Ishikawa (cell line): ENCODE measurements at regions not wholly inside any gene's neighbourhood (a gene's known extent, or its start where the extent isn't known, plus 50 kb on each side); places are given as distances from the start of the nearest gene placed in this dataset.

Source experiments
- CEBPB ChIP-seq: IDR thresholded peaks from 2 replicates; pipeline ENCODE4 v1.6.1; 2012
- CREB1 ChIP-seq: IDR thresholded peaks from 2 replicates; pipeline ENCODE4 v1.6.1; 2012; ENCODE audit warnings: low read depth
- EGR1 ChIP-seq: IDR thresholded peaks from 2 replicates; pipeline ENCODE4 v1.6.1; 2012
- EP300 ChIP-seq: IDR thresholded peaks from 2 replicates; pipeline ENCODE4 v1.6.1; 2012; ENCODE audit warnings: borderline replicate concordance
- FOXM1 ChIP-seq: IDR thresholded peaks from 2 replicates; pipeline ENCODE4 v1.6.1; 2012; ENCODE audit warnings: low read depth, borderline replicate concordance
- MAX ChIP-seq: IDR thresholded peaks from 2 replicates; pipeline ENCODE4 v1.6.1; 2012
- NFIC ChIP-seq: IDR thresholded peaks from 2 replicates; pipeline ENCODE4 v1.6.1; 2012
- RAD21 ChIP-seq: IDR thresholded peaks from 2 replicates; pipeline ENCODE4 v1.6.1; 2012; ENCODE audit warnings: low read depth
- TAF1 ChIP-seq: IDR thresholded peaks from 2 replicates; pipeline ENCODE4 v1.6.1; 2012; ENCODE audit warnings: low read depth, mild to moderate bottlenecking
- TCF12 ChIP-seq: IDR thresholded peaks from 2 replicates; pipeline ENCODE4 v1.6.1; 2012; ENCODE audit warnings: low read depth
- TEAD4 ChIP-seq: IDR thresholded peaks from 2 replicates; pipeline ENCODE4 v1.6.1; 2012
- YY1 ChIP-seq: IDR thresholded peaks from 2 replicates; pipeline ENCODE4 v1.6.1; 2012; ENCODE audit warnings: low read depth
- ZBTB7A ChIP-seq: IDR thresholded peaks from 2 replicates; pipeline ENCODE4 v1.6.1; 2012; ENCODE audit warnings: low read depth
- TF ChIP-seq, protein P1 (sequence below): IDR thresholded peaks from 2 replicates; pipeline ENCODE4 v1.6.1; 2012
- TF ChIP-seq, protein P2 (sequence below): IDR thresholded peaks from 2 replicates; pipeline ENCODE4 v1.6.1; 2012; ENCODE audit warnings: low read depth, mild to moderate bottlenecking

DNA sequence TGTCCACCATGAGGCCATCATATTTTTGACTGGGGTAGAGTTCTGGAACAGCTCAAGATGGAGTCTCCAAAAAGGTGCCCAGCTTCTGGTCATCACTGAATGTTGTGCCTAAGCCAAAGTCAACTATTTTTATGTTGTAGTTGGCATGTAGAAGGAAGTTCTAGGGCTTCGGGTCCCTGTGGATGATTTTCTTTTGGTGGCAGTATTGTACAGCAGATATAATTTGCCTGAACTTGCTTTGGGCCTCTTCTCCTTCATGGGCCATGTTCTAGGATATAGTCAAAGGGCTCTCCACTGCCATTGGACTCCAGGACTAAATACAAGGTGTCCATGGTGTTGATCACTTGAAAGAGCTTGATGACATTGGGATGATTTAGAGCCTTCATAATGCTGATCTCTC is 143.6 kb downstream of the SLC38A4 start:
- TF ChIP-seq RAD21 (0 out of 2 replicates have a peak, but pooled peaks have one; percentile 17), CREB1 (no peak)

DNA sequence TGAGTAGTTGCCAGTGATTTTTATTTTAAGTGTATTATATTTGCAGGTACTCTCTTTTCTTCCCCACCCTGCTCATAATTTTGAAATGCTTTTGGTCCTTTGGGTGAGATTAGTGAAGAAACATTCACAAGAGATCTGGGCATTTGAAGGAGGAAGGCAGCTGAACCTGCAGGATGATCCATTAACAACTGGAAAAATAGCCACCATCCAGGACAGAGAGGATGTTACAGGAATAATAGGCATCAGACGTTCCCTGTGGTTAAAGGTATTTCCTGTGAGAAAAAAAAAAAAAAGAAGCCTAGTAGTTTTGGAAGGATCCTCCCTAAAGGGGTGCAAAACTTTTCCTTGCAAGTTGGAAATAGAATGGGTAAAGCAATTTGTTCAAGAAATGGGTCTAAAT is 145.3 kb downstream of the SLC38A4 start:
- TF ChIP-seq CREB1 (no peak), EGR1 (no peak), FOXM1 (no peak), TCF12 (no peak), TAF1 (no peak), MAX (no peak), ZBTB7A (no peak), YY1 (no peak), TEAD4 (no peak), CEBPB (no peak), NFIC (no peak), RAD21 (no peak), EP300 (no peak)
- TF ChIP-seq, protein P1, sequence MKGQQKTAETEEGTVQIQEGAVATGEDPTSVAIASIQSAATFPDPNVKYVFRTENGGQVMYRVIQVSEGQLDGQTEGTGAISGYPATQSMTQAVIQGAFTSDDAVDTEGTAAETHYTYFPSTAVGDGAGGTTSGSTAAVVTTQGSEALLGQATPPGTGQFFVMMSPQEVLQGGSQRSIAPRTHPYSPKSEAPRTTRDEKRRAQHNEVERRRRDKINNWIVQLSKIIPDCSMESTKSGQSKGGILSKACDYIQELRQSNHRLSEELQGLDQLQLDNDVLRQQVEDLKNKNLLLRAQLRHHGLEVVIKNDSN: no peak
- TF ChIP-seq, protein P2, sequence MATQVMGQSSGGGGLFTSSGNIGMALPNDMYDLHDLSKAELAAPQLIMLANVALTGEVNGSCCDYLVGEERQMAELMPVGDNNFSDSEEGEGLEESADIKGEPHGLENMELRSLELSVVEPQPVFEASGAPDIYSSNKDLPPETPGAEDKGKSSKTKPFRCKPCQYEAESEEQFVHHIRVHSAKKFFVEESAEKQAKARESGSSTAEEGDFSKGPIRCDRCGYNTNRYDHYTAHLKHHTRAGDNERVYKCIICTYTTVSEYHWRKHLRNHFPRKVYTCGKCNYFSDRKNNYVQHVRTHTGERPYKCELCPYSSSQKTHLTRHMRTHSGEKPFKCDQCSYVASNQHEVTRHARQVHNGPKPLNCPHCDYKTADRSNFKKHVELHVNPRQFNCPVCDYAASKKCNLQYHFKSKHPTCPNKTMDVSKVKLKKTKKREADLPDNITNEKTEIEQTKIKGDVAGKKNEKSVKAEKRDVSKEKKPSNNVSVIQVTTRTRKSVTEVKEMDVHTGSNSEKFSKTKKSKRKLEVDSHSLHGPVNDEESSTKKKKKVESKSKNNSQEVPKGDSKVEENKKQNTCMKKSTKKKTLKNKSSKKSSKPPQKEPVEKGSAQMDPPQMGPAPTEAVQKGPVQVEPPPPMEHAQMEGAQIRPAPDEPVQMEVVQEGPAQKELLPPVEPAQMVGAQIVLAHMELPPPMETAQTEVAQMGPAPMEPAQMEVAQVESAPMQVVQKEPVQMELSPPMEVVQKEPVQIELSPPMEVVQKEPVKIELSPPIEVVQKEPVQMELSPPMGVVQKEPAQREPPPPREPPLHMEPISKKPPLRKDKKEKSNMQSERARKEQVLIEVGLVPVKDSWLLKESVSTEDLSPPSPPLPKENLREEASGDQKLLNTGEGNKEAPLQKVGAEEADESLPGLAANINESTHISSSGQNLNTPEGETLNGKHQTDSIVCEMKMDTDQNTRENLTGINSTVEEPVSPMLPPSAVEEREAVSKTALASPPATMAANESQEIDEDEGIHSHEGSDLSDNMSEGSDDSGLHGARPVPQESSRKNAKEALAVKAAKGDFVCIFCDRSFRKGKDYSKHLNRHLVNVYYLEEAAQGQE: no peak

DNA sequence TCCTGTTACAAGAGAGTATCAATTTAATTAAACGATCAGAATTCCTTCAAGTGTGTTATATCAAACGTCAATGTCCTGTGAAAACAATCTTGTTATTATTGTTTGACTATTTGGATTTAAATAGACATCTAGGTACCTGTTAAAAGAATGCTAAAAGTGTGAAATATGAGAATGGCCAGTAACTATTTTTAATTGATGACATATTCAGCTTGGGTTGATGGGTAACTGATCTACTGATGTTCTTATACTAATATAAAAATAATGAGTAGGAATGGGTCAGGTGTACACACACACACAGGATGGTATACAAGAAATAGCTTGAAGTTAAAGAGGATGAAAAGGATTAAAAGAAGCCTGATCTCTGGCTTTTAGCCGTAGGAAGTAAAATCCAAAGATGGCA is 146.0 kb downstream of the SLC38A4 start:
- TF ChIP-seq TEAD4 (no peak), CREB1 (no peak), RAD21 (no peak), MAX (no peak), FOXM1 (no peak), EGR1 (no peak), YY1 (no peak), ZBTB7A (no peak), TCF12 (no peak), NFIC (no peak)

DNA sequence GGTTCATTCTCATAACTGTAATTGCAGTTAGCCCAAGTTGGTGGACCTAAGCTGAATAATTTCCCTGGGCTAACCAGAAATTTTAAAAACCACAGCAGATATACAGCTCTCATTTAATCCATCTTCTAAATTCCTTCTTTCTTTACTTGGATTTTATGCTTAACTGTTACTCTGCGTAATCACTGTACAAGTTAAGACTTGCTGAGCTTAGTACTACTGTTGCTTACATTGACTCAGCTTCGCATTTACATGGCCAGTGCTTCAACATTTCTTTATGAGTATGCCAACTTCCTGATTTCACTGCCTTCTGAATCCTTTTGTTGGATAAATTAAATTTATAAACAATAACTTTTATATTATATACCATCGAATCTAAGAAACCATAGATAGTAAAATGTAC is 147.4 kb downstream of the SLC38A4 start:
- TF ChIP-seq TEAD4 (no peak), YY1 (no peak), EP300 (no peak), CEBPB (no peak)

- TF ChIP-seq MAX (no peak), CEBPB (no peak), RAD21 (peak; percentile 71)
Observed at GRCh38 chr12:46677749-46678148, 148.0 kb downstream of the SLC38A4 start.

DNA sequence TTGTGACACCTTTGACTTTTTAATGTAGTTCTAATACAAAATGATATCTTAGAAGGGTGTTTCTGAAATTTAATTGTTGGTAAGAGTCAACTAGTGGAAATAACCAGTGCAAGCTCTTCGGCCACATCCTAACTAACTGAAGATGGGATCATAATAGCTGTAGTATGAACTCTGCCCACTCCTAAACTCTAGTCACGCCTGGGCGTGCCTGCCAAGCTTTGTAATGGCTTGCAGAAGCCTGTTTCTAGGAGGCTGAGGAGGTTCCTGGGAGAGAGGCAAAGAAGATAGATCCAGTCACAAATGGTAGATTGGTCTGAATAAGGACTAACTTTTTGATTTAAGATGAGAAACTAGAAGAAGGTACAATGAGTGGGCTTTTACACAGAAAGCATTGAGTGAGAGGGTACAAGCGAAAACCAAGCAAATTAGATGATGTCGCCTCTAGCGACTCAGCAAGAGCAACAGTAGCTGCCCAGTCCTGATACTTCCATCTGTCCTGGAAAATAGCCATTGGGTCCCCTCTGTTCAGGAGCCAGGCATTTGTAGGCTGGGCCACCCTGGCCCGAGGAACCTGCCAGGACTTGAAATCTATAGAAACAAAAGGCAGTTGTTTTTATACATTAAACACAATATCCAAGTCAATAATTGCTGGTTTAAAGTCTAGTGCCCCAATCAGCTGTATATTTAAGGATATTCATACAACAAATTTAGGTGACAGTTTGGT is 148.8 kb downstream of the SLC38A4 start:
- no peak for TF ChIP-seq ZBTB7A
- TF ChIP-seq, protein P1: no peak
- no peak for TF ChIP-seq YY1
- no peak for TF ChIP-seq RAD21
- TF ChIP-seq TEAD4: no peak
- no peak for TF ChIP-seq EGR1
- no peak for TF ChIP-seq CREB1
- no peak for TF ChIP-seq CEBPB
- TF ChIP-seq NFIC: no peak
- TF ChIP-seq MAX: no peak
- TF ChIP-seq TAF1: no peak
- TF ChIP-seq EP300: no peak
- TF ChIP-seq FOXM1: no peak
- no peak for TF ChIP-seq TCF12
- TF ChIP-seq, protein P2: no peak
